Sigmoid colon (tissue), 6 donors: ENCODE measurements at regions not wholly inside any gene's neighbourhood (a gene's known extent, or its start where the extent isn't known, plus 50 kb on each side); places are given as distances from the start of the nearest gene placed in this dataset.

ENCODE experiments used
- DNase-seq: peaks from one replicate; pipeline ENCODE4 v3.0.0-alpha.2; 2019
- H3K27ac ChIP-seq, 4 donors: fragments of 200-600 bp; sonication (generic); one replicate each; pipeline ENCODE4 v1.5.1; 2016 to 2019; ENCODE audit warnings: mild to moderate bottlenecking in 1 of 4
- H3K27me3 ChIP-seq, 3 donors: fragments of 200-600 bp; sonication (generic); one replicate each; pipeline ENCODE4 v1.5.1; 2019; ENCODE audit warnings: mild to moderate bottlenecking in 1 of 3
- H3K36me3 ChIP-seq, 4 donors: fragments of 200-600 bp; sonication (generic); one replicate each; pipeline ENCODE4 v1.5.1; 2016 to 2019
- H3K4me1 ChIP-seq, 4 donors: fragments of 200-600 bp; sonication (generic); one replicate each; pipeline ENCODE4 v1.5.1; 2017 to 2019
- H3K4me3 ChIP-seq, 4 donors: fragments of 200-600 bp; sonication (generic); one replicate each; pipeline ENCODE4 v1.5.1; 2017 to 2019; ENCODE audit warnings: mild to moderate bottlenecking in 2 of 4, moderate library complexity in 1 of 4
- H3K9me3 ChIP-seq, 4 donors: fragments of 200-600 bp in 3 of 4; sonication (generic) in 3 of 4; one replicate each; pipeline versions ENCODE4 v1.5.1 to v1.6.1; 2013 to 2019
- EP300 ChIP-seq, 4 donors: sonication (generic); formaldehyde crosslinking; IDR thresholded peaks; one replicate each; pipeline ENCODE4 v1.6.1; 2017; ENCODE audit warnings: antibody characterized with exemption in 4 of 4
- POLR2A ChIP-seq, 2 donors: fragments of 450-650 bp; IDR thresholded peaks; one replicate each; pipeline ENCODE4 v1.6.1; 2016; ENCODE audit warnings: antibody characterized with exemption in 2 of 2, mild to moderate bottlenecking in 2 of 2, moderate library complexity in 2 of 2
- POLR2AphosphoS5 ChIP-seq, 4 donors: sonication (generic); formaldehyde crosslinking; IDR thresholded peaks; one replicate each; pipeline ENCODE4 v1.6.1; 2017; ENCODE audit warnings: antibody characterized with exemption in 4 of 4
- WGBS, 2 donors: extraction: QIAGEN DNeasy Blood & Tissue Kit; methylation state at CpG; one replicate each; pipeline ENCODE4 v1.1.7; 2013; 5-methylcytosine and 5-hydroxymethylcytosine counted together
- intact Hi-C: fragments of 100-400 bp; cut with DNase I; formaldehyde crosslinking; loops from one replicate; pipeline ENCODE4 v1.15.1; 2023
- TF ChIP-seq, protein P1 (sequence below), 4 experiments: fragments of 450-650 bp in 3 of 4; fragments of 200-600 bp in 1 of 4; IDR thresholded peaks; one replicate each; pipeline ENCODE4 v1.5.1; 2016 to 2019; ENCODE audit warnings: antibody characterized with exemption in 4 of 4, mild to moderate bottlenecking in 3 of 4, moderate library complexity in 2 of 4
- donor health status: healthy with polysubstance abuse.
- donor health status: healthy.

DNA sequence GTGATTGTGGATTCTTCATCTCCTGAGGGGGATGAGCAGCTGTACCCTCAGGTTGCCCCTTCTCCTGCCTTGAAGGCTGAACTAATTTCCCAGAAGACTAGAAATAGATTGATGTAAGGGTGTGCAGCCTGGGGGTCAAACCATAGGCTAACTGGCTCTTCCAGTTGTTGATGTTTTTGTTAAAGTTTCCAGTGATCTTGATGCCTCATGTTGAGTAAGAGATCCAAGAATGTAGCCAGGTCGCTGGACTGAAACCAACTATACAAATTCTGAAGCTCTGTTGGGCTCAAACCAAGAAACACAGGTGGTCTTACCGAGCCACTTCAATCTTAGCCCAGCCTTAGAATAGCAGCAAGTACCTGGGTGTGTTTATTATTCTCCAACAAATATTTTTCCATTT lies 391.8 kb downstream of the KLF5 start:
- intact Hi-C loops = no loop called here
- H3K9me3 ChIP-seq = peaks cover 0 to 4% (median 0%) of the 10 kb centered on the region in 4 donors
- DNase-seq = no peak
- no peak for TF ChIP-seq POLR2AphosphoS5 (IDR thresholded peaks at IDR 0.05)
- no peak for TF ChIP-seq POLR2A (IDR thresholded peaks at IDR 0.05)
- TF ChIP-seq, protein P1, sequence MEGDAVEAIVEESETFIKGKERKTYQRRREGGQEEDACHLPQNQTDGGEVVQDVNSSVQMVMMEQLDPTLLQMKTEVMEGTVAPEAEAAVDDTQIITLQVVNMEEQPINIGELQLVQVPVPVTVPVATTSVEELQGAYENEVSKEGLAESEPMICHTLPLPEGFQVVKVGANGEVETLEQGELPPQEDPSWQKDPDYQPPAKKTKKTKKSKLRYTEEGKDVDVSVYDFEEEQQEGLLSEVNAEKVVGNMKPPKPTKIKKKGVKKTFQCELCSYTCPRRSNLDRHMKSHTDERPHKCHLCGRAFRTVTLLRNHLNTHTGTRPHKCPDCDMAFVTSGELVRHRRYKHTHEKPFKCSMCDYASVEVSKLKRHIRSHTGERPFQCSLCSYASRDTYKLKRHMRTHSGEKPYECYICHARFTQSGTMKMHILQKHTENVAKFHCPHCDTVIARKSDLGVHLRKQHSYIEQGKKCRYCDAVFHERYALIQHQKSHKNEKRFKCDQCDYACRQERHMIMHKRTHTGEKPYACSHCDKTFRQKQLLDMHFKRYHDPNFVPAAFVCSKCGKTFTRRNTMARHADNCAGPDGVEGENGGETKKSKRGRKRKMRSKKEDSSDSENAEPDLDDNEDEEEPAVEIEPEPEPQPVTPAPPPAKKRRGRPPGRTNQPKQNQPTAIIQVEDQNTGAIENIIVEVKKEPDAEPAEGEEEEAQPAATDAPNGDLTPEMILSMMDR (IDR thresholded peaks at IDR 0.05) = no peak
- no peak for TF ChIP-seq EP300 (IDR thresholded peaks at IDR 0.05)
- no peaks in the 10 kb centered on the region for H3K4me1 ChIP-seq
- no peaks in the 10 kb centered on the region for H3K27me3 ChIP-seq
- 48 to 70% methylated on average over 2 of the region's 2 CpGs for WGBS, 2 donors
- H3K36me3 ChIP-seq = no peaks in the 10 kb centered on the region
- H3K4me3 ChIP-seq = no peak overlapping the region
- no peak overlapping the region for H3K27ac ChIP-seq

DNA sequence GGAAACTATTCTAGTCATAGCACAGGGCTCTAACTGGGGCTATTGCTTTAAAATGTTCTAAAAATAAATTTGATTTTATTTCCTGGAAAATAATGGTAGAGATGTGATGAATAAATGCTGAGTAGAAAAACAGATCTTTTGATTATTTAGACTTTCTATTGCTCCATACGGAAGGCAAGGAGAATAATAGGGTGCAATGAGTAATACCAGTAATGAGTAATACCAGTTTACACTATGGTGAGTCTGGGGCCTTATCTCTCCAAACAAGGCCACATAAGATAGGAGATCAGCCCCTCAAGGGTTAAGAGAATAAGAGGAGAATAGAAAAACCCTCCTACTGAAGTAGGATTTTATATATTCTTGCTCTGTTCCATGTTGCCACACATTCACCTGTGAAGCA lies 390.4 kb downstream of the KLF5 start:
- DNase-seq = no peak
- WGBS, 2 donors = 84 to 90% methylated on average over 1 of the region's 1 CpG
- peaks cover 0 to 4% (median 0%) of the 10 kb centered on the region in 4 donors for H3K9me3 ChIP-seq
- intact Hi-C loops = no loop called here
- no peaks in the 10 kb centered on the region for H3K27me3 ChIP-seq
- H3K4me1 ChIP-seq = no peaks in the 10 kb centered on the region
- H3K4me3 ChIP-seq = no peak overlapping the region
- H3K27ac ChIP-seq = no peak overlapping the region
- TF ChIP-seq, protein P1 (IDR thresholded peaks at IDR 0.05) = no peak
- no peaks in the 10 kb centered on the region for H3K36me3 ChIP-seq

DNA sequence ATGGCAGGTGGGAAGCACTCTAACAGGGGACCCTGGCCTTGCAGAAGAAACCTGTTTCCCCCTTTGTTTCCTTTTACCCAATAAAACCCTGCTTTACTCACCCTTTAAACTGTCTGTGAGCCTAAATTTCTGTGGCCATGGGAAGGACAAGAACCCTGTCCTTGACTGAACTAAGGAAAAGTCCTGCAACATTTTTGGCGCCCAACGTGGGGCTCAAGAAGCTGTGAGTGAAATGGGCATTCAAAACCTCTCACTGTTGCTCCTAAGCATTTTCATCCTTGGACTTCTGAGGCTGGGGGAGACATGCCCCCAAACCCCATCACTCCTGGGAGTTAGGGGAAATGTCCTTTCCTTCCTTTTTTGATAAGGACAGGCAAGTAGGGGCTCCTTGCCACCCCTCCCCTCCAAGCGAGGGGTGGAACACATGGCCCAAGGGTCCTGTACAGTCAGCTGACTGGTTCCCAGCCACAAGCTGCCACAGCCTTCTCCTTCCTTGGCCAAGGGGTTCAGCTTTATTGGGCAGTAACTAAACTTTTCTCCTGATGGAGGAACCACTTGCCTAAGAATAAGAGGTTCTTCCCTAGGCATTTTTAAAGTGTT lies 381.6 kb downstream of the KLF5 start:
- intact Hi-C loops = no loop called here
- H3K27ac ChIP-seq = no peak overlapping the region
- 93 to 95% methylated on average over 3 of the region's 3 CpGs for WGBS, 2 donors
- no peaks in the 10 kb centered on the region for H3K4me1 ChIP-seq
- H3K9me3 ChIP-seq = peaks cover 19 to 26% (median 23%) of the 10 kb centered on the region in 4 donors
- H3K36me3 ChIP-seq = no peaks in the 10 kb centered on the region
- DNase-seq = no peak
- TF ChIP-seq POLR2AphosphoS5 (IDR thresholded peaks at IDR 0.05) (no peak), EP300 (IDR thresholded peaks at IDR 0.05) (no peak), POLR2A (IDR thresholded peaks at IDR 0.05) (no peak)
- TF ChIP-seq, protein P1 (IDR thresholded peaks at IDR 0.05) = no peak
- no peak overlapping the region for H3K4me3 ChIP-seq
- H3K27me3 ChIP-seq = no peaks in the 10 kb centered on the region

DNA sequence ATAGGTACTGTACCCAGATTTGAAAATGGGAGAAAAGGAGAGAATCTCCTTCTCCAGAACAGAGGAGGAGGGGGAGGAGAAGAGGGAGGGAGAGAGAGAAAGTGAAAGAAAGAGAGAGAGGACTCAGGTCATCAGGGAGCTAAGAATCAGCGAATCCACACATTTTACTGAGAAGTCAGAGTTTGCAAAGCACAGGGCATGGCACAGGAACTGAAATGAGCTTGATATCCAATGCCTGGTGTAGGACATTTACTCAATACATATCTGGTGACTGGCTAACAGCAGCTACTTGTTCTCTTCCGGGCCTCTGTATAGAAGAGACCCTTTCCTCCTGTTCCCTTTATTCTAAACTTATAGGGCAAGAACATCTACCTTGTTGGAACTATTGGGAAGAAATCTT lies 375.1 kb downstream of the KLF5 start:
- no peak overlapping the region for H3K4me3 ChIP-seq
- DNase-seq = no peak
- TF ChIP-seq EP300 (IDR thresholded peaks at IDR 0.05) = no peak
- TF ChIP-seq POLR2AphosphoS5 (IDR thresholded peaks at IDR 0.05) = no peak
- TF ChIP-seq, protein P1 (IDR thresholded peaks at IDR 0.05) = no peak
- H3K4me1 ChIP-seq = no peaks in the 10 kb centered on the region
- 71 to 89% methylated on average over 2 of the region's 2 CpGs for WGBS, 2 donors
- no peaks in the 10 kb centered on the region for H3K36me3 ChIP-seq
- H3K27me3 ChIP-seq = no peaks in the 10 kb centered on the region
- no peak overlapping the region for H3K27ac ChIP-seq
- intact Hi-C loops = no loop called here
- peaks cover under 1 to 8% (median 6%) of the 10 kb centered on the region in 4 donors for H3K9me3 ChIP-seq

DNA sequence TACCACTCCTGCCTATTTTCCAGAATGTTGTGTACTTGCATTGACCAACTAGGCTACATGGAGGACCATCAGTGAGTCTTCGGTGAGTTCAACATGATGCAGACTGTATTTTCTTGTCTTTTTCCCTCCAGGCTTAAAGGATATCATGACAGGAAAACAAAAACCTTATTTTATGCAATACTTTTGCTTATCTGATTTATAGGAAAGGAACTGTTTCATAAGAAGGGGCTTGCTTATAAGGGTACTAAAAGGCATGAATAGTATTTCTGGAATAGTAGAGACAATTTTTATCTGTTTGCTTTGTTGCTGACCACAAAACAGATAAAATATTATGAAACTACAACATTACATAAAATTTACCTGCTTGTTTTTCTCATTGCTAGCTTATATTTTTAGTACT lies 374.7 kb downstream of the KLF5 start:
- H3K27me3 ChIP-seq = no peaks in the 10 kb centered on the region
- no peak for TF ChIP-seq POLR2AphosphoS5 (IDR thresholded peaks at IDR 0.05)
- TF ChIP-seq EP300 (IDR thresholded peaks at IDR 0.05) = no peak
- TF ChIP-seq POLR2A (IDR thresholded peaks at IDR 0.05) = no peak
- TF ChIP-seq, protein P1 (IDR thresholded peaks at IDR 0.05) = no peak

More for the DNA sequence above, 374.7 kb downstream of the KLF5 start:
- no peak overlapping the region for H3K27ac ChIP-seq
- no peaks in the 10 kb centered on the region for H3K36me3 ChIP-seq
- intact Hi-C loops = no loop called here
- H3K9me3 ChIP-seq = peaks cover 0 to 3% (median 2%) of the 10 kb centered on the region in 4 donors
- H3K4me1 ChIP-seq = no peaks in the 10 kb centered on the region
- no peak overlapping the region for H3K4me3 ChIP-seq
- DNase-seq = no peak
- WGBS, 2 donors = 80 to 90% methylated on average over 1 of the region's 1 CpG
